H9 (cell line): ENCODE measurements at regions not wholly inside any gene's neighbourhood (a gene's known extent, or its start where the extent isn't known, plus 50 kb on each side); places are given as distances from the start of the nearest gene placed in this dataset.
"Not testable (repeated sequence)": the region's sequence is repeated elsewhere in the genome, so short reads cannot be mapped to it uniquely, and the experiment has no call there.

Experiments used
- DNase-seq: peaks from one replicate; pipeline ENCODE4 v3.0.0-alpha.2; 2017
- H2AFZ ChIP-seq: one replicate; pipeline ENCODE4 v1.6.1; 2013; ENCODE audit warnings: mild to moderate bottlenecking, low read length, control low read depth, moderate library complexity
- H2AK5ac ChIP-seq: 2 replicates; pipeline ENCODE4 v1.6.1; 2013; ENCODE audit warnings: low read length, control low read depth, mixed read lengths; ENCODE audit not compliant: insufficient read length
- H2BK120ac ChIP-seq: one replicate; pipeline ENCODE4 v1.6.1; 2013; ENCODE audit warnings: low read depth, mild to moderate bottlenecking, low read length, control low read depth, inconsistent platforms; ENCODE audit not compliant: poor library complexity, severe bottlenecking
- H2BK12ac ChIP-seq: 2 replicates; pipeline ENCODE4 v1.6.1; 2013; ENCODE audit warnings: low read length, control low read depth, mixed read lengths, low read depth; ENCODE audit not compliant: insufficient read length
- H2BK15ac ChIP-seq: 2 replicates; pipeline ENCODE4 v1.6.1; 2013; ENCODE audit warnings: low read depth, low read length, control low read depth
- H2BK20ac ChIP-seq: one replicate; pipeline ENCODE4 v1.6.1; 2013; ENCODE audit warnings: low read depth, mild to moderate bottlenecking, low read length, control low read depth, inconsistent platforms; ENCODE audit not compliant: poor library complexity, severe bottlenecking
- H2BK5ac ChIP-seq: 2 replicates; pipeline ENCODE4 v1.6.1; 2013; ENCODE audit warnings: low read length, control low read depth, mixed read lengths; ENCODE audit not compliant: insufficient read length
- H3K14ac ChIP-seq: 2 replicates; pipeline ENCODE4 v1.6.1; 2013; ENCODE audit warnings: low read length, control low read depth; ENCODE audit not compliant: insufficient read depth
- H3K18ac ChIP-seq: 2 replicates; pipeline ENCODE4 v1.6.1; 2013; ENCODE audit warnings: low read depth, mild to moderate bottlenecking, mixed read lengths, low read length, control low read depth; ENCODE audit not compliant: insufficient read length
- H3K23ac ChIP-seq: 2 replicates; pipeline ENCODE4 v1.6.1; 2013; ENCODE audit warnings: low read length, control low read depth, mixed read lengths, low read depth; ENCODE audit not compliant: insufficient read length
- H3K23me2 ChIP-seq: 2 replicates; pipeline ENCODE4 v1.6.1; 2013; ENCODE audit warnings: low read depth, mild to moderate bottlenecking, mixed read lengths, low read length, control low read depth; ENCODE audit not compliant: insufficient read length, poor library complexity, severe bottlenecking
- H3K27ac ChIP-seq: 2 replicates; pipeline ENCODE4 v1.5.1; 2013; ENCODE audit warnings: low read length, control low read depth, mixed read lengths, low read depth; ENCODE audit not compliant: insufficient read length
- H3K27me3 ChIP-seq: 2 replicates; pipeline ENCODE4 v1.6.1; 2013; ENCODE audit warnings: low read length, control low read depth, inconsistent platforms; ENCODE audit not compliant: insufficient read depth
- H3K4ac ChIP-seq: 2 replicates; pipeline ENCODE4 v1.6.1; 2013; ENCODE audit warnings: low read depth, mild to moderate bottlenecking, control low read depth, inconsistent platforms, low read length, moderate library complexity
- H3K4me1 ChIP-seq: 2 replicates; pipeline ENCODE4 v1.6.1; 2013; ENCODE audit warnings: low read length, control low read depth, inconsistent platforms; ENCODE audit not compliant: insufficient read depth
- H3K4me2 ChIP-seq: 2 replicates; pipeline ENCODE4 v1.6.1; 2013; ENCODE audit warnings: low read length, control low read depth, mixed read lengths; ENCODE audit not compliant: insufficient read length, insufficient read depth
- H3K56ac ChIP-seq: 2 replicates; pipeline ENCODE4 v1.6.1; 2013; ENCODE audit warnings: low read depth, mild to moderate bottlenecking, mixed read lengths, low read length, control low read depth; ENCODE audit not compliant: insufficient read length
- H3K79me1 ChIP-seq: 2 replicates; pipeline ENCODE4 v1.6.1; 2013; ENCODE audit warnings: low read depth, mild to moderate bottlenecking, moderate library complexity, low read length, control low read depth, inconsistent platforms; ENCODE audit not compliant: insufficient read depth, poor library complexity, severe bottlenecking
- H3K79me2 ChIP-seq: 2 replicates; pipeline ENCODE4 v1.6.1; 2013; ENCODE audit warnings: low read length, control low read depth, inconsistent platforms; ENCODE audit not compliant: insufficient read depth
- H3K9ac ChIP-seq: 2 replicates; pipeline ENCODE4 v1.6.1; 2013; ENCODE audit warnings: low read length, control low read depth, mixed read lengths; ENCODE audit not compliant: insufficient read length; ENCODE audit errors: extremely low read depth
- H3K9me3 ChIP-seq: one replicate; pipeline ENCODE4 v1.6.1; 2013; ENCODE audit warnings: low read depth, low read length, inconsistent platforms; ENCODE audit not compliant: control insufficient read depth
- H3T11ph ChIP-seq: one replicate; pipeline ENCODE4 v1.6.1; 2013; ENCODE audit warnings: mild to moderate bottlenecking, low read length, control low read depth, inconsistent platforms
- H4K20me1 ChIP-seq: one replicate; pipeline ENCODE4 v1.6.1; 2013; ENCODE audit not compliant: control insufficient read depth, insufficient read length, insufficient read depth
- H4K5ac ChIP-seq: 2 replicates; pipeline ENCODE4 v1.6.1; 2013; ENCODE audit warnings: low read depth, mild to moderate bottlenecking, mixed read lengths, low read length, control low read depth; ENCODE audit not compliant: insufficient read length
- H4K8ac ChIP-seq: replicated peaks from 2 replicates; pipeline ENCODE4 v1.6.1; 2013; ENCODE audit warnings: low read length, control low read depth, mixed read lengths, low read depth; ENCODE audit not compliant: insufficient read length
- H4K91ac ChIP-seq: 2 replicates; pipeline ENCODE4 v1.6.1; 2013; ENCODE audit warnings: low read depth, mild to moderate bottlenecking, moderate library complexity, mixed read lengths, low read length, control low read depth; ENCODE audit not compliant: insufficient read length
- H3K27ac Mint-ChIP-seq, 3 experiments: 2 replicates in 2 of 3; 3 replicates in 1 of 3; pipeline ENCODE4 v1.8.0; 2020 to 2021; ENCODE audit warnings: mixed read lengths in 3 of 3, mild to moderate bottlenecking in 1 of 3, moderate library complexity in 1 of 3
- H3K27me3 Mint-ChIP-seq: 2 replicates; pipeline ENCODE4 v1.8.0; 2021; ENCODE audit warnings: low read depth, mild to moderate bottlenecking, moderate library complexity, mixed read lengths
- H3K36me3 Mint-ChIP-seq, 3 experiments: 2 replicates in 2 of 3; 3 replicates in 1 of 3; pipeline ENCODE4 v1.8.0; 2020 to 2021; ENCODE audit warnings: low read depth in 3 of 3, mixed read lengths in 3 of 3; ENCODE audit not compliant: insufficient read depth in 1 of 3
- H3K4me1 Mint-ChIP-seq, 2 experiments: 2 replicates each; pipeline ENCODE4 v1.8.0; 2020; ENCODE audit warnings: mixed read lengths in 2 of 2
- H3K4me3 Mint-ChIP-seq, 2 experiments: 2 replicates in 1 of 2; 3 replicates in 1 of 2; pipeline ENCODE4 v1.8.0; 2020 to 2021; ENCODE audit warnings: mild to moderate bottlenecking in 2 of 2, mixed read lengths in 2 of 2, moderate library complexity in 1 of 2
- H3K9me3 Mint-ChIP-seq, 2 experiments: 2 replicates in 1 of 2; 3 replicates in 1 of 2; pipeline ENCODE4 v1.8.0; 2020; ENCODE audit warnings: mild to moderate bottlenecking in 2 of 2, mixed read lengths in 2 of 2, moderate library complexity in 1 of 2
- CTCF ChIP-seq: fragments of 200-600 bp; sonication (generic); conservative IDR thresholded peaks from 3 replicates; pipeline ENCODE4 v1.8.0; 2021; ENCODE audit warnings: antibody characterized with exemption, mild to moderate bottlenecking
- WGBS: extraction: QIAGEN DNeasy Blood & Tissue Kit; methylation state at CpG from one replicate; pipeline ENCODE4 v1.1.7; 2013; ENCODE audit warnings: missing lambda C conversion rate, low lambda C conversion rate, mixed read lengths; ENCODE audit not compliant: insufficient read length; ENCODE audit errors: extremely low coverage; 5-methylcytosine and 5-hydroxymethylcytosine counted together

- Histone ChIP-seq H3K27ac (no peak overlapping the region), H3K23me2 (no peaks in the 10 kb centered on the region), H3K79me2 (no peaks in the 10 kb centered on the region), H2BK120ac (no peak overlapping the region), H3K14ac (no peak overlapping the region), H3T11ph (no peak overlapping the region), H2AK5ac (no peak overlapping the region), H3K18ac (no peak overlapping the region), H3K27me3 (no peaks in the 10 kb centered on the region), H2AFZ (no peak overlapping the region), H4K8ac (no peak overlapping the region), H3K4me1 (no peaks in the 10 kb centered on the region), H2BK12ac (no peak overlapping the region), H3K4ac (no peak overlapping the region), H3K9ac (no peak overlapping the region), H3K56ac (no peak overlapping the region), H2BK15ac (no peak overlapping the region), H3K4me2 (no peak overlapping the region), H2BK5ac (no peak overlapping the region), H2BK20ac (no peak overlapping the region), H3K79me1 (no peaks in the 10 kb centered on the region), H3K9me3 (no peaks in the 10 kb centered on the region), H4K91ac (no peak overlapping the region), H4K20me1 (no peaks in the 10 kb centered on the region), H4K5ac (no peak overlapping the region), H3K23ac (no peak overlapping the region)
- TF ChIP-seq CTCF = no peak
- Mint-ChIP-seq H3K4me3 (no peak overlapping the region), H3K36me3 (peaks cover 7 to 16% (median 15%) of the 10 kb centered on the region in 3 experiments), H3K4me1 (no peaks in the 10 kb centered on the region), H3K27ac (no peak overlapping the region), H3K9me3 (peaks cover 6 to 20% of the 10 kb centered on the region in 2 experiments; a peak in 4 of 5 replicates), H3K27me3 (no peaks in the 10 kb centered on the region)
- no CpG with 5 or more reads among the region's 1 CpG for WGBS
- DNase-seq = no peak
Measured at GRCh38 chr13:88288326-88288725, 617.2 kb downstream of the SLITRK5 start.

GRCh38 chr13:88291731-88292130, 620.6 kb downstream of the SLITRK5 start:
- not testable (repeated sequence) for H3K79me1 ChIP-seq, H3K23me2 ChIP-seq, H2BK5ac ChIP-seq, H3K4ac ChIP-seq, H3K36me3 Mint-ChIP-seq, H2BK15ac ChIP-seq, H4K20me1 ChIP-seq, H4K8ac ChIP-seq, H3K14ac ChIP-seq, H3K56ac ChIP-seq, H2AK5ac ChIP-seq, H2BK20ac ChIP-seq, H4K91ac ChIP-seq, H3K9ac ChIP-seq, DNase-seq, H2AFZ ChIP-seq, H3K4me3 Mint-ChIP-seq, H3K9me3 ChIP-seq, H3K27me3 ChIP-seq, H3K27ac ChIP-seq, H3K4me2 ChIP-seq, H3K18ac ChIP-seq, H3K79me2 ChIP-seq, H2BK120ac ChIP-seq, H3K27ac Mint-ChIP-seq, H3K27me3 Mint-ChIP-seq, H3K9me3 Mint-ChIP-seq, H3K23ac ChIP-seq, H2BK12ac ChIP-seq, H4K5ac ChIP-seq, H3T11ph ChIP-seq, H3K4me1 ChIP-seq, H3K4me1 Mint-ChIP-seq
- no CpG with 5 or more reads among the region's 26 CpGs for whole genome bisulfite sequencing
